HAP-1 (cell line): ENCODE measurements at regions not wholly inside any gene's neighbourhood (a gene's known extent, or its start where the extent isn't known, plus 50 kb on each side); places are given as distances from the start of the nearest gene placed in this dataset.
"Not testable (repeated sequence)": the region's sequence is repeated elsewhere in the genome, so short reads cannot be mapped to it uniquely, and the experiment has no call there.

Source experiments
- DNase-seq, 2 experiments: peaks; one replicate each; pipeline ENCODE4 v3.0.0-alpha.2; 2016 to 2020; ENCODE audit warnings: low spot score in 2 of 2
- H3K27me3 ChIP-seq: fragments of 250-450 bp; sonication (Bioruptor Pico); 2 replicates; pipeline ENCODE4 v1.5.1; 2020; ENCODE audit warnings: low read depth, mild to moderate bottlenecking, moderate library complexity
- H3K36me3 ChIP-seq: fragments of 250-450 bp; sonication (Bioruptor Pico); replicated peaks from 2 replicates; pipeline ENCODE4 v1.5.1; 2020; ENCODE audit warnings: mild to moderate bottlenecking
- H3K4me1 ChIP-seq: fragments of 250-450 bp; sonication (Bioruptor Pico); 2 replicates; pipeline ENCODE4 v1.5.1; 2020; ENCODE audit warnings: mild to moderate bottlenecking
- H3K4me3 ChIP-seq: fragments of 250-450 bp; sonication (Bioruptor Pico); 2 replicates; pipeline ENCODE4 v1.5.1; 2020; ENCODE audit warnings: mild to moderate bottlenecking, moderate library complexity
- H3K9me3 ChIP-seq: fragments of 250-450 bp; sonication (Bioruptor Pico); 2 replicates; pipeline ENCODE4 v1.5.1; 2020; ENCODE audit warnings: mild to moderate bottlenecking, moderate library complexity
- in situ Hi-C: fragments of 300-500 bp; cut with MboI; formaldehyde crosslinking; loops from 3 replicates; pipeline ENCODE4 v1.14.3; 2020; ENCODE audit warnings: low sequenced_read_pairs, inconsistent platforms, mixed read lengths

DNA sequence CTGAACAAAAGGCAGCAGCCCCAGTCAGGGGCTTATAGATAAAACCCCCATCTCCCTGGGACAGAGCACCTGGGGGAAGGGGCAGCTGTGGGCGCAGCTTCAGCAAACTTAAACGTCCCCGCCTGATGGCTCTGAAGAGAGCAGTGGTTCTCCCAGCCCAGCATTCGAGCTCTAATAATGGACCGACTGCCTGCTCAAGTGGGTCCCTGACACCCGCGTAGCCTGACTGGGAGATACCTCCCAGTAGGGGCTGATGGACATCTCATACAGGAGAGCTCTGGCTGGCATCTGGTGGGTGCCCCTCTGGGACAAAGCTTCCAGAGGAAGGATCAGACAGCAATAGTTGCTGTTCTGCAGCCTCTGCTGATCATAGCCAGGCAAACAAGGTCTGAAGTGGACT, 172.1 kb downstream of the CRPPA start:
- H3K36me3 ChIP-seq, H3K9me3 ChIP-seq, DNase-seq, H3K27me3 ChIP-seq, H3K4me3 ChIP-seq, H3K4me1 ChIP-seq, in situ Hi-C loops: not testable (repeated sequence)

DNA sequence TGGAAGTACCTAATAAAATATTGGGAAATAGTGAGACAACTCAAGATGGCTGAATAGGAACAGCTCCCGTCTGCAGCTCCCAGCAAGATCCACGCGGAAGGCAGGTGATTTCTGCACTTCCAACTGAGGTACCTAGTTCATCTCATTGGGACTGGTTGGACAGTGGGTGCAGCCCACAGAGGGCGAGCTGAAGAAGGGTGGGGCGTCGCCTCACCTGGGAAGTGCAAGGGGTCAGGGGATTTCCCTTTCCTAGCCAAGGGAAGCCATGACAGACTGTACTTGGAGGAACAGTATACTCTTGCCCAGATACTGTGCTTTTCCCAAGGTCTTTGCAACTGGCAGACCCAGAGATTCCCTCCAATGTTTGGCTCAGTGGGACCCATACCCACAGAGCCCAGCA, 172.8 kb downstream of the CRPPA start:
- H3K4me3 ChIP-seq, DNase-seq, H3K9me3 ChIP-seq, H3K27me3 ChIP-seq, H3K4me1 ChIP-seq, H3K36me3 ChIP-seq, in situ Hi-C loops: not testable (repeated sequence)

- in situ Hi-C loops = no loop called here
- Histone ChIP-seq H3K4me1 (no peaks in the 10 kb centered on the region), H3K27me3 (no peaks in the 10 kb centered on the region), H3K4me3 (no peak overlapping the region), H3K36me3 (no peaks in the 10 kb centered on the region), H3K9me3 (no peaks in the 10 kb centered on the region)
- no peak for DNase-seq
Observed at GRCh38 chr7:16244469-16244868, 176.9 kb downstream of the CRPPA start.

DNA sequence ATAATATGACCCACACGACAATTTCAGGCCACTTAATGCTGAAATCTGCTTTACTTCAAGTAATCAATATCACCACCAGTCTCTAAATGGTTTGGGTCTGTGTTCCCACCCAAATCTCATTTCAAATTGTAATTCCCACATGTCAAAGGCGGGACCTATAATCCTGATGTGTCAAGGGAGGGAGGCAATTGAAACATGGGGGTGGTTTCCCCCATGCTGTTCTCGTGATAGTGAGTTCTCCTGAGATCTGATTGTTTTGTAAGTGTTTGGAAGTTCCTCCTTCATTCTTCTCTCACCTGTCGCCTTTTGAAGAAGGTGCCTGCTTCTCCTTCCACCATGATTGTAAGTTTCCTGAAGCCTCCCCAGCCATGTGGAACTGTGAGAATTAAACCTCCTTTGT, 178.4 kb downstream of the CRPPA start:
- Histone ChIP-seq H3K36me3 (no peaks in the 10 kb centered on the region), H3K4me1 (no peaks in the 10 kb centered on the region), H3K9me3 (no peaks in the 10 kb centered on the region), H3K27me3 (no peaks in the 10 kb centered on the region), H3K4me3 (no peak overlapping the region)
- in situ Hi-C loops = no loop called here
- no peak for DNase-seq

DNA sequence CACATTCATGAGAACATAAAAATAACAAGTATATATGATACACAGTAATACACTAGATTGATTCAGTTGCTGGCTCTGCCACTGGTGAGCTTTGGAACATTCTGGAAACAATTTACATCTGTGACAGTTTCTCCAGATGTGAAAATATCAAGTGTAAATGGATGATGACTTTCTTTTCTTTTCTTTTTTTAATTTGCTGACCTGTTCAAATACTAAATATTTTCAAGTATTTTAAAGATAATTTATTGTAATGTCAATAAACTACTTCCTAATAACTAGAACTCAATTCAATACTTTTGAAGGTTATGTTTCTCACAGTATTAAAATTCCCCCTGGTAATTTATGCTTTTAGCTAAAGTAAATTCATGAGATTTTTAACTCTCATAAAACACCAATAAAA, 180.3 kb downstream of the CRPPA start:
- Histone ChIP-seq H3K27me3 (no peaks in the 10 kb centered on the region), H3K4me3 (no peak overlapping the region), H3K9me3 (no peaks in the 10 kb centered on the region), H3K36me3 (no peaks in the 10 kb centered on the region), H3K4me1 (peaks cover 10% of the 10 kb centered on the region)
- in situ Hi-C loops = no loop called here
- DNase-seq = no peak

GRCh38 chr7:16236381-16236780, 185.0 kb downstream of the CRPPA start:
- Histone ChIP-seq H3K4me3 (no peak overlapping the region), H3K9me3 (no peaks in the 10 kb centered on the region), H3K36me3 (no peaks in the 10 kb centered on the region), H3K4me1 (peaks cover 15% of the 10 kb centered on the region), H3K27me3 (no peaks in the 10 kb centered on the region)
- DNase-seq = no peak
- in situ Hi-C loops = no loop called here

DNA sequence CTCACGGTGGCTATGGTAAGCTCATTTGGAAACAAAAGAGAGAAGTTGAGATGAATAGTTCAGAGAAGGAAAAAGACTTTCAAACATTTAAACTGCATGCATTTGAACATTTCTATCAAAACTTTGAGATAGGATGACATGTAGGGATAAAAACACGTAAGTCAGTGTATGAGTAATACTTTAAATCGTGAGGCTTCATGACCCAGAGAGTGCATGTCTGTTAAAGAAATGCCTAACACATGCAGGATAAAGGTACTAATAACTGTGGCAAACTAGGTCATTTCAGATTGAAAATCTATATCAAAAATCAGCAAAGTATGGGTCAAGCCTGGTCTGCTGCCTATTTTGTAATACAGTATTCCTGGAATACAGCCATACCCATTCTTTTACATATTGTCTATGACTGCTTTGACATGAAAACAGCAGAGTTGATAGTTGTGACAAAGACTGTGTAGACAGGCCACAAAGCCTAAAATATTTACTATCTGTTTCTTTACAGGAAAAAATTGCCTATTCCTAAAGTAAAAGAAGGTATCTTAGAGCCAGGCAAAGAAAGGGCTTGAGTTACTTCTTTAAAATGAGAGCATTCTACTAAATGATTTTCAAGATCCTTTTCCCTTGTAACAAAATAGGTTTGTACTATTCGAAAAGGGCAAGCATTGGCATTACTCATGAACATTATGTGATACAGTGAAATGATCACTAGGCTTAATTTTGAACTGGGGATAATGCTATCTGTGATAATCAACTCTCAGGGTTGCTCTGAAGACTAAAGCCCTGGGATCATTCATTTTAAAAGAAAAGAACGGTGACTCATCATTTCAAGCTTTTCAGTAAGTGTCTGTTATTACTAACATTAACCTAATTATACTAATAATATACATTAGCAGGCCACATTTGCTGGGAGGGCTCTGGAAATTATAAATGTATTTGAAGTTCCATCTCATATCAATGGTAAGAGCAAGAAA, 185.9 kb downstream of the CRPPA start:
- in situ Hi-C loops = no loop called here
- H3K9me3 ChIP-seq = no peaks in the 10 kb centered on the region
- H3K27me3 ChIP-seq = no peaks in the 10 kb centered on the region
- no peaks in the 10 kb centered on the region for H3K36me3 ChIP-seq
- H3K4me1 ChIP-seq = peaks cover 15% of the 10 kb centered on the region
- H3K4me3 ChIP-seq = no peak overlapping the region
- no peak for DNase-seq

DNA sequence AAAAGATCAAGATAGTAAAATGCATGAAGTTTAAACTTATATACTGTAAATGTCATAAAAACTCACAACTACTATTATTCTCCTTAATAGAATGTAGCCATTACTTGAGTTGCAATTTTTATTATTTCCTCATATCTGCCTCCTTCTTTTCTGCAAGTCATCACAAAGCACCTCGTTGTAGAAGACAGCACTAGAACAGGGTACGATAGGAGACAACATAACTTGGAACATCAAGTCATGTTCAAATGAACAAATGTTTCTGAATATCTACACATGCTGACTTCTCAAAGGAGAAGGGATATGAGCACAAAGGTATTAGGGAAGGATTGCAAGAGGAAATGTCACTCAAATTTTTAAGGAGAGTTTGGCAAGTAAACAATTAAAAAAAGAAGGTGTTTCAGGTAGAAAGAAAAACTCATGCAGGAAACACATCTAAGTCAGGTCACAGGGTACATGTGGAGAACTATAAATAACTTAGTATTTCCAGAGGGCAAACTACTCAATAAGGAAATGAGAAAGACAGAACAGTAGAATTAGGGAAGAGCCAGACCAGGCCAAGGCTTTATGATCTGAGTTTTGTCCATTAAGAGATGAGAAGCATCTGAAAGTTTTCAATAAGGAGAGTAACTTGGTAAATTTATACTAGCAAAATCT, 186.7 kb downstream of the CRPPA start:
- H3K27me3 ChIP-seq = no peaks in the 10 kb centered on the region

DNA sequence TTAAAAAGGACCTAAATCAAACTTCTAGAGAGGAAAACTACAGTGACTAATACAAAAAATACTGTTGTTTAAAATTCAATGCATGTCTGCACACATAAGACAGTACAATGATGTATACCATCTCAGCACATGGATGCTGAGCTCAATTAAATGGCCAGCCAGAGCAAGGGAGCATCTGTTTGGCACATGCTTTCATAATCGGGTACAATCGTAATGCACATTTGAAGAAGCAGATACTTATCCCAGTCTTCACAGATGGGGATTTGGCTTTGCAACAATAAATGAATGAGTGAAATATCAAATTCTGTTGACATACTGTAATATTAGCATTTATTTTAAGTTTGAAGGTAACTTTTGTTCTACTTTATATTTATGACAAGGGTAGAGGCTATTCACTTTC, 187.8 kb downstream of the CRPPA start:
- Histone ChIP-seq H3K27me3 (no peaks in the 10 kb centered on the region), H3K4me3 (no peak overlapping the region), H3K4me1 (peaks cover 15% of the 10 kb centered on the region), H3K36me3 (no peaks in the 10 kb centered on the region), H3K9me3 (no peaks in the 10 kb centered on the region; the same call in 1 of the 2 replicates)
- no peak for DNase-seq
- in situ Hi-C loops = no loop called here

More for the DNA sequence above, 186.7 kb downstream of the CRPPA start:
- DNase-seq = no peak
- peaks cover 15% of the 10 kb centered on the region for H3K4me1 ChIP-seq
- in situ Hi-C loops = no loop called here
- no peaks in the 10 kb centered on the region for H3K36me3 ChIP-seq
- H3K4me3 ChIP-seq = no peak overlapping the region
- H3K9me3 ChIP-seq = no peaks in the 10 kb centered on the region; the same call in 1 of the 2 replicates

- DNase-seq = no peak
- Histone ChIP-seq H3K27me3 (no peaks in the 10 kb centered on the region), H3K4me1 (peaks cover 15% of the 10 kb centered on the region), H3K4me3 (no peak overlapping the region), H3K36me3 (no peaks in the 10 kb centered on the region), H3K9me3 (no peaks in the 10 kb centered on the region; the same call in 1 of the 2 replicates)
- in situ Hi-C loops = no loop called here
Observed at GRCh38 chr7:16232273-16232672, 189.1 kb downstream of the CRPPA start.

GRCh38 chr7:16223963-16224707, 197.2 kb downstream of the CRPPA start:
- in situ Hi-C loops = no loop called here
- H3K4me3 ChIP-seq = no peak overlapping the region

GRCh38 chr7:16212610-16213009, 208.7 kb downstream of the CRPPA start:
- DNase-seq = no peak
- H3K36me3 ChIP-seq = no peaks in the 10 kb centered on the region
- no peaks in the 10 kb centered on the region for H3K27me3 ChIP-seq
- H3K4me1 ChIP-seq = peaks cover 22% of the 10 kb centered on the region
- in situ Hi-C loops = no loop called here
- no peaks in the 10 kb centered on the region; the same call in 1 of the 2 replicates for H3K9me3 ChIP-seq
- no peak overlapping the region for H3K4me3 ChIP-seq

More at GRCh38 chr7:16223963-16224707, 197.2 kb downstream of the CRPPA start:
- Histone ChIP-seq H3K27me3 (no peaks in the 10 kb centered on the region), H3K9me3 (no peaks in the 10 kb centered on the region), H3K4me1 (no peaks in the 10 kb centered on the region), H3K36me3 (no peaks in the 10 kb centered on the region)
- no peak for DNase-seq

DNA sequence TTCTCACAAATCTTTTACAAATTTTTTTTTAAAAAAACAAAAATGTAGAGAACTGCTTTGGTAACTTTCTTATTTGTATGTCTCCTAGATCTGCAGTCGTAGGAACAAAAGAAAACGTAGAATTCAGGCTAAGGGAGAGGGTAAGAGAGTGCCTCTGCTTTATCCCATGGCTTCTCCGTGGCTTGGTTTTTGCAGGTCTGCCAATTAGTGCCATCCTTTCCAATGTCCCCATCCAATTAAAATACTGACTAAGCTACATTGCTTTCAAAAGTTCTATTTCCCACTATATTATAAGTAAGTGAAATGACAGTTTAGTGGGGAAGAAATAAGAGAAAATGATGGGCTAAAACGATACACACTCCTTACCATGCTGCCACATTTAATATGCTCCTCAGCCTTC, 209.3 kb downstream of the CRPPA start:
- no peaks in the 10 kb centered on the region; the same call in 1 of the 2 replicates for H3K9me3 ChIP-seq
- no peak for DNase-seq
- no peaks in the 10 kb centered on the region for H3K27me3 ChIP-seq
- peaks cover 22% of the 10 kb centered on the region for H3K4me1 ChIP-seq
- in situ Hi-C loops = no loop called here
- no peak overlapping the region for H3K4me3 ChIP-seq
- H3K36me3 ChIP-seq = no peaks in the 10 kb centered on the region
